ENCODE measurements at regions not wholly inside any gene's neighbourhood (a gene's known extent, or its start where the extent isn't known, plus 50 kb on each side); places are given as distances from the start of the nearest gene placed in this dataset.

- no peak for TF ChIP-seq CTCF (IDR thresholded peaks at IDR 0.05)
- no peak for TF ChIP-seq POLR2A (IDR thresholded peaks at IDR 0.05)
- TF ChIP-seq EP300 (IDR thresholded peaks at IDR 0.05) = no peak
Observed at GRCh38 chr10:2786251-2786650, 281.1 kb upstream of the PFKP start.
